Ascending aorta (tissue), 2 donors: ENCODE measurements at regions not wholly inside any gene's neighbourhood (a gene's known extent, or its start where the extent isn't known, plus 50 kb on each side); places are given as distances from the start of the nearest gene placed in this dataset.

ENCODE experiments used
- DNase-seq, 2 donors: peaks; one replicate each; pipeline ENCODE4 v3.0.0-alpha.2; 2019; ENCODE audit warnings: low spot score in 2 of 2
- H3K27ac ChIP-seq, 2 donors: fragments of 200-600 bp; sonication (generic); one replicate each; pipeline ENCODE4 v1.5.1; 2016 to 2017; ENCODE audit warnings: mild to moderate bottlenecking in 1 of 2
- H3K27me3 ChIP-seq: fragments of 200-600 bp; sonication (generic); one replicate; pipeline ENCODE4 v1.5.1; 2017
- H3K36me3 ChIP-seq, 2 donors: fragments of 200-600 bp; sonication (generic); one replicate each; pipeline ENCODE4 v1.5.1; 2016
- H3K4me1 ChIP-seq, 2 donors: fragments of 200-600 bp; sonication (generic); one replicate each; pipeline ENCODE4 v1.5.1; 2016 to 2017; ENCODE audit warnings: mild to moderate bottlenecking in 1 of 2
- H3K4me3 ChIP-seq, 2 donors: fragments of 200-600 bp; sonication (generic); one replicate each; pipeline ENCODE4 v1.5.1; 2016 to 2017; ENCODE audit warnings: mild to moderate bottlenecking in 1 of 2
- H3K9me3 ChIP-seq, 2 donors: fragments of 200-600 bp; sonication (generic); one replicate each; pipeline ENCODE4 v1.5.1; 2016
- intact Hi-C: fragments of 100-400 bp; cut with DNase I; formaldehyde crosslinking; loops from one replicate; pipeline ENCODE4 v1.15.1; 2023
- TF ChIP-seq, protein P1 (sequence below), 3 experiments: fragments of 200-600 bp in 2 of 3; fragments of 450-650 bp in 1 of 3; sonication (generic) in 2 of 3; IDR thresholded peaks; one replicate each; pipeline ENCODE4 v1.5.1; 2016 to 2019; ENCODE audit warnings: antibody characterized with exemption in 3 of 3, mild to moderate bottlenecking in 1 of 3, moderate library complexity in 1 of 3

DNA sequence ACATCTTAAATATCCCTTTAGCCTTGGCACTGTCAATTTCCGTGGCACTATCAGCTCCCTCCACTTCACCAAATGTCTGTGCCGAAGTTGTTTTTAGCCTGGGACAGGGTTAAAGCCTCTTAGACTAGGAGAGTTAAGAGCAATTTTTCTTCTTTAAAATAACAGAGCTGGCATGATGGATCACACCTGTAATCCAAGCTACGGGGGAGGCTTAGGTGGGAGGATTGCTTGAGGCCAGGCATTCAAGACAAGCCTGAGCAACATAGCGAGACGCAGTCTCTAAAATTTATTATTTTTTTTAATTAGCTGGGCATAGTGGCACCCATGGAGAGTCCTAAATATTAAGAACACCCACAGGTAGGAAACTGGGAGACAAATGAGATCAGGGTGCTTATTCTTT, 209.8 kb upstream of the MAGEB18 start:
- TF ChIP-seq, protein P1, sequence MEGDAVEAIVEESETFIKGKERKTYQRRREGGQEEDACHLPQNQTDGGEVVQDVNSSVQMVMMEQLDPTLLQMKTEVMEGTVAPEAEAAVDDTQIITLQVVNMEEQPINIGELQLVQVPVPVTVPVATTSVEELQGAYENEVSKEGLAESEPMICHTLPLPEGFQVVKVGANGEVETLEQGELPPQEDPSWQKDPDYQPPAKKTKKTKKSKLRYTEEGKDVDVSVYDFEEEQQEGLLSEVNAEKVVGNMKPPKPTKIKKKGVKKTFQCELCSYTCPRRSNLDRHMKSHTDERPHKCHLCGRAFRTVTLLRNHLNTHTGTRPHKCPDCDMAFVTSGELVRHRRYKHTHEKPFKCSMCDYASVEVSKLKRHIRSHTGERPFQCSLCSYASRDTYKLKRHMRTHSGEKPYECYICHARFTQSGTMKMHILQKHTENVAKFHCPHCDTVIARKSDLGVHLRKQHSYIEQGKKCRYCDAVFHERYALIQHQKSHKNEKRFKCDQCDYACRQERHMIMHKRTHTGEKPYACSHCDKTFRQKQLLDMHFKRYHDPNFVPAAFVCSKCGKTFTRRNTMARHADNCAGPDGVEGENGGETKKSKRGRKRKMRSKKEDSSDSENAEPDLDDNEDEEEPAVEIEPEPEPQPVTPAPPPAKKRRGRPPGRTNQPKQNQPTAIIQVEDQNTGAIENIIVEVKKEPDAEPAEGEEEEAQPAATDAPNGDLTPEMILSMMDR (IDR thresholded peaks at IDR 0.05), result no peak
- no peaks in the 10 kb centered on the region for H3K4me1 ChIP-seq
- no peaks in the 10 kb centered on the region for H3K27me3 ChIP-seq
- no peak overlapping the region for H3K27ac ChIP-seq
- no peak for DNase-seq
- H3K36me3 ChIP-seq, result no peaks in the 10 kb centered on the region
- no peak overlapping the region for H3K4me3 ChIP-seq
- intact Hi-C loops, result no loop called here
- H3K9me3 ChIP-seq, result no peaks in the 10 kb centered on the region

DNA sequence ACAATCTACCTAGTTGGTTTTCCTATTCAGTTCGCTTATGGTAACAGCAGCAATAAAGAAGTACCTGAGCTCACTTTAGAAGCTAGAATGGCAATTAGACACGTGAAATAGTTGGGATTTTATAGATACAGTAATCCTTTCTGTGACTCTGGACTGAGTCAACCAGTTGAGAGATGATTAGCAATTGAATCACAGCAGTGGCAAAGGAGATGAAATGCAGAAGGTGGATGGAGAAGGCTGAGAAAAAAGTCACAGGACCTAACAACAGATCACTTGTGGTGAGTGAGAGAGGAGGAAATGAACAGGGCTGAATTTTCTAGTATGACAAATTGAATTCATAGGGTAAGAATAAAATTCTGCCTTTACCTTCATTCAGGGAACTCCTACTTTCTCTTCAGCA, 197.1 kb upstream of the MAGEB18 start:
- Histone ChIP-seq H3K27me3 (no peaks in the 10 kb centered on the region), H3K4me3 (no peak overlapping the region), H3K36me3 (no peaks in the 10 kb centered on the region), H3K9me3 (no peaks in the 10 kb centered on the region), H3K4me1 (no peaks in the 10 kb centered on the region), H3K27ac (no peak overlapping the region)
- TF ChIP-seq, protein P1 (IDR thresholded peaks at IDR 0.05), result no peak
- intact Hi-C loops, result no loop called here
- no peak for DNase-seq

GRCh38 chrX:25941559-25942250, 196.4 kb upstream of the MAGEB18 start:
- no peak overlapping the region for H3K4me3 ChIP-seq
- DNase-seq, result no peak
- TF ChIP-seq, protein P1 (IDR thresholded peaks at IDR 0.05), result no peak
- no peaks in the 10 kb centered on the region for H3K27me3 ChIP-seq
- H3K27ac ChIP-seq, result no peak overlapping the region
- H3K4me1 ChIP-seq, result no peaks in the 10 kb centered on the region
- no peaks in the 10 kb centered on the region for H3K36me3 ChIP-seq
- H3K9me3 ChIP-seq, result no peaks in the 10 kb centered on the region
- intact Hi-C loops, result no loop called here

DNA sequence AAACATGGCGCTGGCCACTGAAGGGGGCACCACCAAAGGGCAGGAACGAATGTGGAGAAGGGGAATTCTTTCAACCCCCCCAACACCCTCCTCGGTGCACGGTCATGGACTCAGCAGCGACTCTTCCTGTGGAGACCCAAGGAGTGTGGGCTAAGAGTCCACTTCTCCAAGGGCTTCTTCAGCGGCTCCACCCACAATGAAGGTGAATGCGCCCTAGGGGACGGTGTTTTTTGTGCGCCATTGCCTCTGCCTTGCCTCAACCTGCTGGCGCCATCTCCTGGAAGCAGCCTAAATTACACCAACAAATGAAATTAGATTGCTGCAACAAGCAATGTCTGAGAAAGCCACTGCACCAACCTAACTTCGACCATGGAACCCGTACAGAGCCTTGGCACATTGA, 169.2 kb upstream of the MAGEB18 start:
- TF ChIP-seq, protein P1 (IDR thresholded peaks at IDR 0.05), result peak in 1 of 3 experiments; percentile 8
- no peaks in the 10 kb centered on the region for H3K27me3 ChIP-seq
- H3K4me1 ChIP-seq, result no peaks in the 10 kb centered on the region
- H3K27ac ChIP-seq, result no peak overlapping the region
- no peaks in the 10 kb centered on the region for H3K9me3 ChIP-seq
- intact Hi-C loops, result no loop called here
- DNase-seq, result no peak
- H3K4me3 ChIP-seq, result no peak overlapping the region
- no peaks in the 10 kb centered on the region for H3K36me3 ChIP-seq

DNA sequence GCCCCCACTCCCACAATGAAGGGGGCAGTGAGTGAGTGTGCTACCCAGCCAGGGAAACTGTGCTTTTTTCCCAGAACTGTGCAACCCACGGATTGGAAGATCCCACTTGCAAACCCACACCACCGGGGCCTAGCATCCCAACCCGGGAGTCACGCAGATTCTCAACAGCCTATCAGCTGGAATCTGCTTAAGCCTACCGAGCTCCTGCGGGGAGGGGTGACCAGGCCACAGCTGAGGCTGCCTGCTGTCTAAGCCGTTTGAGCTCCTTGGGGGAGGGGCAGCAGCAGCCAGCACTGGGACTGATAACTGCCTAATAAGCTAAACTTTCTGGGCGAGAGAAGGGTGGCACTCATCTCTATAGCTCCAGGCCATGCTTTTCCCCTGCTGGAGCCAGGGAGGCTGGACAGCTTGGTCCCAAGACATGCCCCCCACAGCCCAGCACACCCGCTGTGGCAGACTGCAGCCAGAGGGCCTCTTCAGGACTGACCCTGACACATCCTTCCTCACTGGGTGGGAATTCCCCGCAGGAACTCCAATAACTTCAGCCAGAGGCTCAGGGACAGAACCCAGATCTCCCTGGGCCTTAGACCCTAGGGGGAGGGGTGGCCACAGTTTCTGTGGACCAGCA, 161.3 kb upstream of the MAGEB18 start:
- H3K36me3 ChIP-seq, result no peaks in the 10 kb centered on the region
- H3K27ac ChIP-seq, result no peak overlapping the region
- no peaks in the 10 kb centered on the region for H3K9me3 ChIP-seq
- TF ChIP-seq, protein P1 (IDR thresholded peaks at IDR 0.05), result no peak
- no peak overlapping the region for H3K4me3 ChIP-seq
- no peaks in the 10 kb centered on the region for H3K27me3 ChIP-seq
- no peaks in the 10 kb centered on the region for H3K4me1 ChIP-seq
- DNase-seq, result no peak
- intact Hi-C loops, result no loop called here
